Fibroblast of skin of scalp (primary cell): ENCODE measurements at regions not wholly inside any gene's neighbourhood (a gene's known extent, or its start where the extent isn't known, plus 50 kb on each side); places are given as distances from the start of the nearest gene placed in this dataset.
A peak's percentile ranks its signal among the peaks of the same experiment; 100 is the strongest.

ENCODE experiments used
- DNase-seq: peaks from one replicate; pipeline ENCODE4 v3.0.0-alpha.2; 2013

DNA sequence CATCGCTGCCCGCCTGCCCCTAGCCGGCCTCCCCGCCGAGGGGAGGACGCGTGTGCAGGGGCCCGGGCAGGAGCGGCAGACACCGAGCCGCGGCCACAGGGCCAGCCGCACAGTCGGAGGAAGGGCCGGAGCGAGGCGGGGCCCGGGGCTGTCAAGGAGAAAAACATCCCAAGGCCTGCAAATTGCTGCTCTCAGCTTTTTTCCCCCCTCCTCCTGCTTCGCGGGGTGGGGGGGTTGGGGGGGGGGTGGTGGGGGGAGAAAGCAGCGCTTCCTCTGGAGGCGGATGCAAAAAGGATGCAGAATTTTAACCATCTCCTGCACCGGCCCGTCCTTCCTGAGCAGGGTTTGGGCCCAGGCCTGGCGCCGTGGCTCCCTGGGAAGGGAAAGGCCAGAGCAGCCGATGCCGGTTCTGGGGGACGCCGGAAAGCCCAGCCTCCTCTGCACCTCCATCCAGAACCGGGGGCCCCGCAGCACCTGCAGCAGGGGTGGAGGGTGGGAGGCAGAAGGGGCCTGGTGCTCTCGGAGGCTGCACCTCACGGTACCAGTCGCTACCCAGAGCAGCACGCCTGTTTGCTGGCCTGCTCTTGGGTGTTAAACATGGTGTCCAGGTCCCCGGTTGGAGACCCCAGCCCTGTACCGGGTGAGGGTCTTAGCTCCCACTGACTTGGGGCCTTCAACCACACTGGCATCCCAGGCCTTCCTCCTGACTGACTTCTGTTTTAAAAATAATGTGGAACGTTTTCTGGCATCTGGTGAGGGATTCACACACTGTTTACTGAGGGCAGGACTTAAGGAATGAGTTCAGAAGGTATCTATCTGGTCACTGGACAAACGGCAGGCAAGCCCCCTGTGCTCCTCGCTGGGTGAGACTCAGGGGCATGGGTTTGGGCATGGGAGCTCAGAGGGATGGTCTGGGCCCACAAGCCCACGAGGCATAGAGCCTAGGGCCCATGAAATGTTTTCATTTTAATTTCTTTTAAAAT lies 77.4 kb upstream of the WNT7B start:
- DNase-seq = peak; percentile 84

DNA sequence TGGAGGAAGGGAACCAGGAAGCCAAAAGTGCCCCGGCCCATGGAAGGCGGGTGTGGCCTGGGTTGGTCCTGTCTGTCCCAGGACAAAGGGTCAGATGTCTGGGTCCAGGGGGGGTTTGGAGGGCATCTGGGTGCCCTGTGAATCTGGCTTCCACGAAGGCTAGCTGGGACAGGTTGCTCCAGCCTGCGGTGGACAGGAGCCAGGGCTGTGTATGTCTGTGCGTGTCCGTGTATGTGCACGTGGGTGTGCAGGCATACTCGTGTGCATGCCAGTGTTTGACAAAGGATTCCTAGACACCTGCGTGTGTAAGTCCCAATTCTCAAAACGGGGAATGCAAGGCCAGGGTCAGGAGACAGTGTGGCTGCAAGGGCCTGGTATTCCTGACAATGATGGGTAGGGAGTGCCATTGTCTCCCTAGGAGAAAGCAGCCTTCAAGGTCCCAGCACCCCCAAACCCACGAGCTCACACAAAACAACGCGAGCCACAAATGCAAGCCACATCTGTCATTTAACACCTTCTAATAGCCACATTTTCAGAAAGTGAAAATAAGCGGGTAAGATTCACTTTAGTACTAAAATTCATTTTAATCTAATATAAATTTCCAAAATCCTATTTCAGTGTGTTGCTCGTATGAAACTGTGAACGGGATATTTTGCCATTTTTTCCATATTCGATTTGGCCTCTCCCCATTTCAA lies 78.4 kb upstream of the WNT7B start:
- no peak for DNase-seq

DNA sequence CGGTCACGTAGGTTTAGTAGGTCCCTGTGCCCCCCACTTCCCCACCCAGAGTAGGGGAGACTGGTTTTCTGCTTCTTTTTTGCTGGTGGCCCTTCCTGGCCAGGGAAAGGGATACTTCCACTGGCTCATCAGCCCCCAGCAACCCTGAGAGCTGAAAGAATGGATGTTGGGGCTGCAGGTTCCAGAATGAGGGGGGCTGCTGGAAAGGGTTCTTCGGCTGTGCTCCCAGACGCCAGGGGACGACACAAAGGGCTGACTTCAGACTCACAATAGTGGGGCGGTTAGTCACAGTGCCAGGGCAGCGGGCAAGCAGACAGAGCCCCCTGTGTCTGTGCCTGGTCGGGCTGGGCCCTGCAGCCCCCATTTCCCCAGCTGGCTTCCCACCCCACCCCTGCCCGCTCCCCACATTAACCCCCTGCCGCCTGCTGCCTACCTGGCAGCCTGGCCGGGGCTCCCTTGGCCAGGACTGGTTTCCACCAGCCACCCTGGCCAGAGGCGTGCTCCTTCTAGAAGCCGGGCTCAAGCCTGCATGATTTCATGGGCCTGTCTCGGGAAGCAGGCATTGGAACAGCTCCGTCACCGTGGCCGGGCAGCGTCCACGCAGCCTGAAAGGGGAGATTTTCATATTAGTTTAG lies 79.1 kb upstream of the WNT7B start:
- no peak for DNase-seq

DNA sequence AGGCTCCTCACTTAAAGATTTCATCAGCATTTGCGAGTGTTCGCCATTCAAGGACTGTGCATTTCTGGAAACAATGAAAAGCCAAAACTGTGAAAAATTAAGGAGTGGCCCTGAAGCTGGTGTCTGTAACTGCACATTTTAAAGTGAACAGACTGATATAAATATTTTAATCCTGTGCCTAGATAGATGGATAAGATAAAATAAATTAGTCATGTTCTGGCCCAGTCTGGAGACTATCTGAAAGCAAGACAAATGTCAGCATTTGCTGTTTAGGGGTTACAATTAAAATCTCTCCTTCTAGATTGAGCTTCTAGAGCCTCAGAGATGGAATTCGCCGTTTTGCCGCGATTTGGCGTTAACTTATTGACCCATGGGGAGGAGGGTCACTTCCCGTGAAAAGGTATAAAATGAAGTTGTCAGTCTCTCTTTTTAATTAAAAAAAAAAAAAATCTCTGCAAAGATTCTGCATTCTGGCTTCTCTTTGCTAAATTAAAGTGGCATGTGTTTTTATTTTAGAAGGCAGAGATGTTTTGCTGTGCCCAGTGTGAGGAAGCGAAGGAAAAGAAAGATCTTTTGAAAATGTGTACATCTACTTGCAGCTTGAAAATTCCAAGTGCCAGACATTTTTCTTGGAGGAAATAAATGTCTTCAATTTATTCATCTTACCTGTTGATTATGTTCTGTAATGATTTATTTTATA lies 79.7 kb upstream of the WNT7B start:
- no peak for DNase-seq

DNA sequence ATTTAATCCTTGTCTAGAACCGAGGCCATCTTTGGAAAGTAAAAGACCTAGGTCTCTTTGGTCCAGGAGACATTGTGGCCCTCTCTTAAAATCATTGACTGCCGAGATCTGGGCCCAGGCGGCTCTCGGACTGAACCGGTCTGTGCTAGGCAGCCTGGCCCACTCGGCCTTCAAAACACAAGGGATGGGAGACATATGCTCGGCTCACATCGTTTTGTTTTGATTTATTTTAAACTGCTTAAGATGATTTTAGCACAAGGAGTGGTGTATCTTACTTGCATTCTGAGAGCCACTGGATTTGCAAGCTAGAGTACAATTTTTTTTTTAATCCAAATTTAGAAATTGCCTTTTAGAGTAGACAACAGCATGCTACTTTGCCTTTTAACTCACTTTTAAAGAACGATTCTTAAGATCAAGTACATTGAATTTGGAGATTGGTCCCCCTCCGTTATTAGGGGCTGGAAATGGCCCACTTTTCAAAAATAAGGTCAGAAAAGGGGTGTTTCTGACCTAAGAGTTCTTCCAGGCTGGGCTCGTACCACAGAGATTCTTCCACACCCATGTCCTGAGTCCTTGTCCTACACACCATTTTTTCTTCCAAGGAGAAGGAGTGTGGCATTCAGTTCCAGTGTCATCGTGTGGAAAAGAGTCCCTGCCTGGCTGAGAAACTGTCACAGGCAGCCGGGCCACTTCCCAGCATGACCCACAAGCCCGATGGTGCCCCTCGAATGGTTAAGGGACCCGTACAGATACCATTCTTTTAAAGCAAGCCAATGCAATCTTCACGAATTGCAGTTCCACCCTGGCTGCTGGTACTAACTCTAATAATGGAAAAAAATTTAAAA lies 80.5 kb upstream of the WNT7B start:
- DNase-seq = no peak

DNA sequence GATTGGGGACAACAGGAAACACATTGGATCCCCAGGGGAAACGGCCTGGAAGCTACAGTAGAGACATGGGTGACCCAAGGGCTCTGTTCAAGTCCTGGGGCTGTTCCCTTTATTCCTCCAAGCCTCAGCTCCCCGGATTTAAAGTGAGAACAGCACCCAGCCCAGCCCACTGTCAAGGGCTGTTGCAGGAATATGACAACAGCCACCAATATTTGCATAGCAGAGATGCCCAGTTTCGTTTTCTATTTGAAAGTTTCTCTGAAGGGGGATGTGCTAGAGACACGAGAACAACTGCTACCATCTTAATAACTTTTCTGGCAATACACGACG lies 81.1 kb upstream of the WNT7B start:
- DNase-seq = peak; percentile 90

- no peak for DNase-seq
Observed at GRCh38 chr22:46058591-46059519, 81.9 kb upstream of the WNT7B start.

- no peak for DNase-seq
Observed at GRCh38 chr22:46060292-46061123, 83.5 kb upstream of the WNT7B start.

GRCh38 chr22:46061124-46061500 lies 84.2 kb upstream of the WNT7B start:
- no peak for DNase-seq

GRCh38 chr22:46061501-46062231 lies 84.7 kb upstream of the WNT7B start:
- no peak for DNase-seq

- no peak for DNase-seq
Observed at GRCh38 chr22:46062232-46062615, 85.3 kb upstream of the WNT7B start.

DNA sequence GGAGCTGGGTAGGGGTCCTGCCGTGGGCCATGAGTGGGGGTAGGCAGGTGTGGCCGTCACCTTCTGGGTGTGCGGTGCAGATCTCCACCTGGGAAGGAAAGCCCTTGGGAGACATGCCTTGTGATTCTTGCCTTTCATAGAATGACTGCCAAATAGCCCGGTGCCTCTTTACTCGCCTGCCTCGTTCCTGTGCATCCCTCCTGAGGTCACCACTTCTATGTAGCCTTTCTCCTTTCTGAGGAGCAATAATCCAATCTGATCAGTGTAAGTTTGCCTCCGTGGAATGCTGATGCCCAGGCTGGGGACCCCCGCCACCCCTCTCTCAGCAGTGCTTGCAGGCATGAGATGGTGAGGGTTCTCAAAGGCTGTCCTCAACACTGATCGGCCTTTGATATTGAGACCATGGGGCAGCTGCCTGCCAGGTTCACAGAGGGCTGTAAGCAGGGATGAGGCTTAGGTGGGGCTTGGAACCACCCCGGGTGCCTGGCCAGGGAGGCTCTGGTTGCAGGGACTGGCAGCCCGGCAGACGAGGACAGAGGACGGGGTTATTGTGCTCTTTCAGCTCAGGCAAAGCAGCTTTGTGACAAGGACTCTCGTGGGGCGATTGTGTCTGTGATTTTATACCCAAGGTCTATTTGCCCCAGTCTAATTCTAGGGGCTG lies 86.1 kb upstream of the WNT7B start:
- no peak for DNase-seq

DNA sequence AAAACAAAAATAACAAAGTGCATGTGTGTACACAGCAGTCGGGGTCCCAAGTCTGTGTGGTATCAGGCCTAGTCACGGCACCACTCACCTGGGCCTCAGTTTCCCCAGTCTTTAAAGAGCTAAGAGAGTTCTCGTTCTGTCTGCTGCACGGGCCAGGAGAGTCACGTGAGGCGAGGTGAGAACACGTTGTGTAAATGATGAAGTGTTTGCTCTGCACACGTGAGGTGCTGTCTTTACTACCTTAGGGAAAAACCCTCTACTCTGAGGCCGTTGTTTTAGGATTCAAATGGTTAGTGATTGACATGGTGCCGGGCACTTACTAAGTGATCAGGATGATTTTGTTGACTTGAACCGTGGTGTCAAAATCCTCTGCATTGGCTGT lies 86.5 kb upstream of the PPARA start:
- DNase-seq = no peak

DNA sequence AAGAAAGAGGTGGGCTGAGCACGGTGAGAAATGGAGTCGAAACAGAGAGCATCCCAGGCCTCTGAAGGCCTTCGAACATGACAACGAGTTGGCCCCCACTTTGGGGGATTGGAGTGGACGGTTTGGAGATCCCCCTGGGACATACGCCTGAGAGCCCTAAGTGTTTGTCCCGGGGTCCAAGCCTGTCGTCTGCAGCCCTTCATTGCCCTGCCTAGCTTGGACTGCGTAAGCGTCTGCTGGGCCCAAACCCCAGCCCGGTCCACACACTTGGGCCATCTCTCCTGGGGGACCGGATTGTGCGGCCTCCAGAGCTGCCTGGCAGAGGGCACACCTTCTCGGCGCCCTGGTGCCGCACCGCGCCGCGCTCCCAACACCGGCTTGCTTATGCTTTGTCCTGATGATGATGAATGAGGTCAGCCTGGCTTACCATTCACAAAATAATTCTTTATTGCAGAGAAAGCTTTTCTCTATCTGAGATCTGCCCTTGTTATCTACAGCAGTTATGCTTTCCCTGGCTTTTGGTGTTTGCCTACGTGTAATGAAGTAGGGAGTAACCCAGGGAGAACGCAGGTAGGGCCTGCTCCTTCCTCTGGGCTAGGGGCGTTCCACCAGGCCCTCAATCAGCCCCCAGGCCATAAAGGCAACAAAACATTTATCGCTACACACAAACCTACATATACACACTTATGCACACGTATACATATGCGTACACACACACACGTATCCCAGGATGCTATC lies 85.9 kb upstream of the PPARA start:
- DNase-seq = no peak

DNA sequence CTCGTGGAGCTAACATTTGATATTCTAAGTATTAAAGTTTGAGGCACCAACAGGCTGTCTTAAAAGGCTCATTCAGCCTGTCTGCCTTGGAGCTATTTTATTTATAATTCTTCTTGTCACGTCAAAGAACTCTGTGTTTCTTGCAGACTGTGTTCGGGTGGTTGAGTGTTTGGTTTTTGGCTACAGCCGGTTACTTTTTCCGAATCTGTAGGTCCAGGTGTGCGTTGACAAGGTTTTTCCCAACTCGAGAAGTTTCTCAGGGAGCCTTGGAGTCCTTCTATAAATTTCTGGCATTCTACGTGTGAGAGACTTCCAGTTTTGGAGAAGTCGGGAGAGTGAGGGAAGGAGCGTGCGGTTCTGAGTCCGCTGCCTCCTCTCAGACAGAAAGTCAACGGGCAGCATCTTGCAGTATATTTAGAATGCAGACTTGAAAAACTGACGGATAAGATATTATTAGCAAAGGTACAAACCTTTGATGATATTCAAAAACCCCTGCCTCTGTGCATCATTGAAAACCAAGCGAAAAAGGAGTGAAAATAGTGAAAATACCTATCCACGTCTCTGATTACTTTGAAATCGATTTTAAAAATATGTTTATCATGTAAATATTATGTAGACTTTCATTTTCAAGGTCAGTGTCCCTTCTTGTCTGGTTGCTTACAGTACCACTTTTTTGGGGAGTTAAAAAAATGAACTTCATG lies 85.2 kb upstream of the PPARA start:
- no peak for DNase-seq

- no peak for DNase-seq
Observed at GRCh38 chr22:46065691-46066454, 84.5 kb upstream of the PPARA start.
